ENCODE measurements at regions not wholly inside any gene's neighbourhood (a gene's known extent, or its start where the extent isn't known, plus 50 kb on each side); places are given as distances from the start of the nearest gene placed in this dataset.

DNA sequence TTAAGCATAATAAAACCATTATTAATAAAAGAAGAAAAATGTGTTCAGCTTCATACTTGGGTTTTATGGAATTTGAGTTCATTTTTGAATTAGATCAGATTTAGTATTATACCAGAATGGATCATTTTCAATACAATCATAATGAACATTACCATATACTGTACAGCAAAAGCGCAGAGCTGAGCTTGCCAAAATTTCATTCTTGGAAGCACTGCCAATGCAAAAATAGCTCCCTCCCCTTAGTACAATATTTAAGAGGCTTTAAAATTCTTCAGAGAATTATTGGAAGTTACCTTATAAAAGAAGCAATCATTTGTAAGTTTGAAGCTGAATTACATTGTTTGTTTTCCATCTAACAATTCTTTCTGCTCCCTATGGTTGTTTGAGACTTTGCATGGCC is 938.1 kb upstream of the SLC39A10 start:
- no peak for DNase-seq
- Histone ChIP-seq H3K27ac (no peak overlapping the region), H3K4me3 (no peak overlapping the region), H3K9me3 (no peaks in the 10 kb centered on the region), H3K27me3 (no peaks in the 10 kb centered on the region), H3K36me3 (no peaks in the 10 kb centered on the region), H3K4me1 (no peaks in the 10 kb centered on the region)
- intact Hi-C loops (cut with DNase I) = no loop called here
- WGBS, 2 donors = 90 to 94% methylated on average over 1 of the region's 1 CpG
- no peak for TF ChIP-seq CTCF (IDR thresholded peaks at IDR 0.05)
- TF ChIP-seq POLR2A (IDR thresholded peaks at IDR 0.05) = no peak
- no peak for TF ChIP-seq POLR2AphosphoS5 (IDR thresholded peaks at IDR 0.05)
- no peak for TF ChIP-seq EP300 (IDR thresholded peaks at IDR 0.05)

DNA sequence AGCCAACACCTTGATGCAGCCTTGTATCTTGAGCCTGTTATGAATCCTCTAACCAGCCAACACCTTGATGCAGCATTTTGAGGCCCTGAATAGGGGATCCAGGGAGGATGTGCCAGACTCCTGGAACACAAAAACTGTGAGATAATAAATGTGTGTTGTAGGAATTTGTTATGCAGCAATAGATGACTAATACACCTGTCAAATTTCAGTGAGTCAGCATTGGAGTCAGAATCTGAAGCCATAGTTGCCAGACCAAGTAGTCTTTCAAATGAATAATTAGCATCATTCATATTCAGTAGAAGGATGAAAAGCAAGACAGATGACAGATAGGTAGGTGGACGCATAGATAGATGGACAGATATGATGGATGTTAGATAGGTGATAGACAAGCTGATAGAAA is 942.5 kb upstream of the SLC39A10 start:
- no peak for DNase-seq
- intact Hi-C loops (cut with DNase I) = no loop called here
- Histone ChIP-seq H3K4me3 (no peak overlapping the region), H3K9me3 (no peaks in the 10 kb centered on the region), H3K36me3 (no peaks in the 10 kb centered on the region), H3K4me1 (no peaks in the 10 kb centered on the region), H3K27me3 (no peaks in the 10 kb centered on the region), H3K27ac (no peak overlapping the region)
- WGBS, 2 donors = 89 to 93% methylated on average over 1 of the region's 1 CpG
- TF ChIP-seq POLR2A (IDR thresholded peaks at IDR 0.05) (no peak), POLR2AphosphoS5 (IDR thresholded peaks at IDR 0.05) (no peak), CTCF (IDR thresholded peaks at IDR 0.05) (no peak), EP300 (IDR thresholded peaks at IDR 0.05) (no peak)

DNA sequence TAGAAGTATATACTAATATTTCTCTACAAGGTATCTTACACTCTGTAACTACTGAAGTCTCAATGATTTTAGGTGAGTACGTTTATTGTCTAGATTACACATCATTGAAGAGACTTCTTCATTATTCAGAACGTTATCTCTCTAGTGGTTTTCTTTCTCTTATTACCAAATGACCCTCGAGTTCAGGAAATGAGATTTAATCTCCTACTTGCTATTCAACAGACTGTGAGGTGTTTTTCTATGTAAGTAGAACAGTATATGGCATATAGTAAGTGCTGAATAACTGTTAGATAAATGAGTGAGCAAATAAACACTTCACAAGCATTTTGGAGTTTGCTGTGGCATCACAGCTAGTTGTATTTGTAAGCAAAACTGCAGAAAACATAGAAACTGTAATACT is 947.2 kb upstream of the SLC39A10 start:
- H3K27ac ChIP-seq = no peak overlapping the region
- H3K27me3 ChIP-seq = no peaks in the 10 kb centered on the region
- no peak overlapping the region for H3K4me3 ChIP-seq
- intact Hi-C loops (cut with DNase I) = no loop called here
- no peak for TF ChIP-seq POLR2AphosphoS5 (IDR thresholded peaks at IDR 0.05)
- TF ChIP-seq EP300 (IDR thresholded peaks at IDR 0.05) = no peak
- TF ChIP-seq POLR2A (IDR thresholded peaks at IDR 0.05) = no peak
- TF ChIP-seq CTCF (IDR thresholded peaks at IDR 0.05) = no peak
- WGBS, 2 donors = 36 to 41% methylated on average over 3 of the region's 3 CpGs
- no peaks in the 10 kb centered on the region for H3K4me1 ChIP-seq
- no peaks in the 10 kb centered on the region for H3K36me3 ChIP-seq
- no peak for DNase-seq
- H3K9me3 ChIP-seq = no peaks in the 10 kb centered on the region

GRCh38 chr2:194706179-194706578 is 950.8 kb upstream of the SLC39A10 start:
- H3K9me3 ChIP-seq = no peaks in the 10 kb centered on the region
- H3K27me3 ChIP-seq = no peaks in the 10 kb centered on the region
- no peaks in the 10 kb centered on the region for H3K4me1 ChIP-seq
- DNase-seq = no peak
- no peak overlapping the region for H3K4me3 ChIP-seq
- H3K27ac ChIP-seq = no peak overlapping the region
- 62 to 80% methylated on average over 2 of the region's 2 CpGs for WGBS, 2 donors
- H3K36me3 ChIP-seq = no peaks in the 10 kb centered on the region
- intact Hi-C loops (cut with DNase I) = no loop called here
- TF ChIP-seq POLR2A (IDR thresholded peaks at IDR 0.05) = no peak
- no peak for TF ChIP-seq POLR2AphosphoS5 (IDR thresholded peaks at IDR 0.05)
- TF ChIP-seq EP300 (IDR thresholded peaks at IDR 0.05) = no peak
- no peak for TF ChIP-seq CTCF (IDR thresholded peaks at IDR 0.05)

DNA sequence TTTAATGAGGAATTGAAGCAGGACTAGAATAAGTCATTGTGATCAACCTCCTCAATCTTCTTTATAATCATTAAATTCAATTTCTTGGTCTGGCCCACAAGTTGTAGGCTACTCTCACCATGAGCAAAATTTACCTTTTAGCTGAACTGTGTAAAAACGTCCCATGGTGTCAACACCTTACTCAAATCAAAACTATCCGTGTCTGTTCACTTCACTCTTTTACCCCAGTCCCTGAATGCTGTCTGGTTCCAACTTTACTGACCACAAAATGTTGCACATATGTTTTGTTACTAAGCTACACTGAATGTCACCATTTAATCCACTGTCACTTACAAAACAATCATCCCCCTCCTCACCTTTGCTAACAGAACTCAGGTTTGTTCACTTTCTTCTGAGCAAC is 951.6 kb upstream of the SLC39A10 start:
- 59 to 70% methylated on average over 2 of the region's 2 CpGs for WGBS, 2 donors
- Histone ChIP-seq H3K4me3 (no peak overlapping the region), H3K27me3 (no peaks in the 10 kb centered on the region), H3K9me3 (no peaks in the 10 kb centered on the region), H3K36me3 (no peaks in the 10 kb centered on the region), H3K4me1 (no peaks in the 10 kb centered on the region), H3K27ac (no peak overlapping the region)
- TF ChIP-seq EP300 (IDR thresholded peaks at IDR 0.05) (no peak), POLR2A (IDR thresholded peaks at IDR 0.05) (no peak)
- DNase-seq = no peak
- intact Hi-C loops (cut with DNase I) = no loop called here

Data from sigmoid colon (tissue), 6 donors.